GM18951 (cell line): ENCODE measurements at regions not wholly inside any gene's neighbourhood (a gene's known extent, or its start where the extent isn't known, plus 50 kb on each side); places are given as distances from the start of the nearest gene placed in this dataset.

ENCODE experiments used
- POLR2A ChIP-seq: IDR thresholded peaks from 4 replicates; pipeline ENCODE4 v1.6.1; 2011; ENCODE audit warnings: mild to moderate bottlenecking; ENCODE audit not compliant: insufficient read length, insufficient read depth; ENCODE audit errors: extremely low read depth
- in situ Hi-C: fragments of 300-500 bp; cut with MboI; formaldehyde crosslinking; loops from one replicate; pipeline ENCODE4 v1.12.0; 2022; ENCODE audit warnings: low sequenced_read_pairs, mixed read lengths, inconsistent platforms; ENCODE audit not compliant: unreplicated experiment

GRCh38 chr2:196372811-196373664 is 201.7 kb upstream of the STK17B start:
- in situ Hi-C loops, result no loop called here
- no peak for TF ChIP-seq POLR2A

- TF ChIP-seq POLR2A, result no peak
- in situ Hi-C loops, result no loop called here
These were observed 205.9 kb upstream of the STK17B start for GRCh38 chr2:196376984-196377877.

GRCh38 chr2:196379600-196379999 is 208.2 kb upstream of the STK17B start:
- in situ Hi-C loops, result no loop called here
- TF ChIP-seq POLR2A, result no peak

GRCh38 chr2:196380098-196380497 is 208.7 kb upstream of the STK17B start:
- TF ChIP-seq POLR2A, result no peak
- in situ Hi-C loops, result no loop called here

GRCh38 chr2:196380575-196380974 is 209.2 kb upstream of the STK17B start:
- no peak for TF ChIP-seq POLR2A
- in situ Hi-C loops, result no loop called here

GRCh38 chr2:196381464-196381863 is 210.1 kb upstream of the STK17B start:
- no peak for TF ChIP-seq POLR2A
- in situ Hi-C loops, result no loop called here

- no peak for TF ChIP-seq POLR2A
- in situ Hi-C loops, result no loop called here
These were observed 212.4 kb upstream of the STK17B start for GRCh38 chr2:196383799-196384198.

GRCh38 chr2:196384729-196385128 is 213.4 kb upstream of the STK17B start:
- no peak for TF ChIP-seq POLR2A
- in situ Hi-C loops, result no loop called here

- in situ Hi-C loops, result no loop called here
- no peak for TF ChIP-seq POLR2A
These were observed 218.3 kb upstream of the STK17B start for GRCh38 chr2:196389670-196390069.

- TF ChIP-seq POLR2A, result no peak
- in situ Hi-C loops, result no loop called here
These were observed 219.1 kb upstream of the STK17B start for GRCh38 chr2:196390243-196391148.

GRCh38 chr2:196391149-196391479 is 219.7 kb upstream of the STK17B start:
- no peak for TF ChIP-seq POLR2A
- in situ Hi-C loops, result no loop called here

- no peak for TF ChIP-seq POLR2A
- in situ Hi-C loops, result no loop called here
These were observed 227.7 kb upstream of the STK17B start for GRCh38 chr2:196399096-196399495.
